Parathyroid adenoma (tissue), 2 donors: ENCODE measurements at regions not wholly inside any gene's neighbourhood (a gene's known extent, or its start where the extent isn't known, plus 50 kb on each side); places are given as distances from the start of the nearest gene placed in this dataset.
A peak's percentile ranks its signal among the peaks of the same experiment; 100 is the strongest.

ENCODE experiments used
- H2AFZ ChIP-seq: fragments of 300-600 bp; sonication (generic); one replicate; pipeline ENCODE4 v1.7.0; 2017; ENCODE audit warnings: antibody characterized with exemption, mild to moderate bottlenecking
- H3K27ac ChIP-seq: fragments of 300-600 bp; sonication (generic); one replicate; pipeline ENCODE4 v1.7.0; 2017
- H3K27me3 ChIP-seq: fragments of 300-600 bp; sonication (generic); one replicate; pipeline ENCODE4 v1.7.0; 2017; ENCODE audit warnings: low read length; ENCODE audit not compliant: control insufficient read depth, insufficient read depth
- H3K36me3 ChIP-seq: fragments of 300-600 bp; sonication (generic); one replicate; pipeline ENCODE4 v1.7.0; 2017; ENCODE audit warnings: low read length; ENCODE audit not compliant: control insufficient read depth, insufficient read depth
- H3K4me1 ChIP-seq: fragments of 300-600 bp; sonication (generic); one replicate; pipeline ENCODE4 v1.7.0; 2017; ENCODE audit warnings: control low read depth
- H3K4me2 ChIP-seq: fragments of 300-600 bp; sonication (generic); one replicate; pipeline ENCODE4 v1.7.0; 2017; ENCODE audit warnings: low read length
- H3K4me3 ChIP-seq: fragments of 300-600 bp; sonication (generic); one replicate; pipeline ENCODE4 v1.7.0; 2017; ENCODE audit warnings: low read depth, low read length
- H3K79me2 ChIP-seq: fragments of 300-600 bp; sonication (generic); one replicate; pipeline ENCODE4 v1.7.0; 2017; ENCODE audit warnings: control low read depth
- H3K9ac ChIP-seq: fragments of 300-600 bp; sonication (generic); one replicate; pipeline ENCODE4 v1.7.0; 2017; ENCODE audit warnings: mild to moderate bottlenecking
- H3K9me3 ChIP-seq: fragments of 300-600 bp; sonication (generic); one replicate; pipeline ENCODE4 v1.7.0; 2017; ENCODE audit warnings: low read length; ENCODE audit not compliant: control insufficient read depth
- CTCF ChIP-seq: fragments of 300-600 bp; sonication (generic); IDR thresholded peaks from one replicate; pipeline ENCODE4 v1.7.0; 2017; ENCODE audit warnings: antibody characterized with exemption, mild to moderate bottlenecking
- donor health status: primary hyperparathyroidism.

GRCh38 chr2:160790738-160791137 lies 297.1 kb upstream of the RBMS1 start:
- no peaks in the 10 kb centered on the region for H3K9me3 ChIP-seq
- H3K36me3 ChIP-seq: no peaks in the 10 kb centered on the region
- no peak overlapping the region for H3K4me2 ChIP-seq

GRCh38 chr2:160791884-160792283 lies 298.3 kb upstream of the RBMS1 start:
- H2AFZ ChIP-seq: no peak overlapping the region
- no peak overlapping the region for H3K4me3 ChIP-seq
- H3K27me3 ChIP-seq: no peaks in the 10 kb centered on the region
- no peak overlapping the region for H3K27ac ChIP-seq
- H3K9ac ChIP-seq: no peak overlapping the region
- no peak for TF ChIP-seq CTCF
- no peaks in the 10 kb centered on the region for H3K79me2 ChIP-seq
- H3K36me3 ChIP-seq: no peaks in the 10 kb centered on the region
- H3K4me1 ChIP-seq: no peaks in the 10 kb centered on the region
- no peak overlapping the region for H3K4me2 ChIP-seq
- no peaks in the 10 kb centered on the region for H3K9me3 ChIP-seq

More at GRCh38 chr2:160790738-160791137, 297.1 kb upstream of the RBMS1 start:
- H2AFZ ChIP-seq: peak overlapping the region; percentile 8
- no peak overlapping the region for H3K4me3 ChIP-seq
- no peaks in the 10 kb centered on the region for H3K27me3 ChIP-seq
- no peak overlapping the region for H3K27ac ChIP-seq
- no peaks in the 10 kb centered on the region for H3K79me2 ChIP-seq
- no peaks in the 10 kb centered on the region for H3K4me1 ChIP-seq
- no peak for TF ChIP-seq CTCF
- no peak overlapping the region for H3K9ac ChIP-seq

DNA sequence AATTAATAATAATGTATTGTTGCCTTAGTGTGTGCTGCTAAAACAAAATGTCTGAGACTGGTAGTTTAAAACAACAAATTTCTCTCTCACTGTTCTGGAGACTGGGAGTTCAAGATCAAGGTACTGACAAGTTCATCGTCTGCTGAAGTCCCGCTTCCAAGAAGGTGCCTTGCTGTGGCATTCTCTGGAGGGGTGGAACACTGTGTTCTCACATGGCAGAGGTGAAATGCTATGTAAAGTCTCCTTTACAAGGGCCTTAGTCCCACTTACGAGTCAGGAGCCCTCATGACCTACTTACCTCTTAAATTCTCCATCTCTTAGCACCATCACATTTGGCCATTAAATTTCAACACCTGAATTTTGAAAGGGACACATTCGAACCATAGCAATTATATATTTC lies 299.2 kb upstream of the RBMS1 start:
- no peak for TF ChIP-seq CTCF
- Histone ChIP-seq H2AFZ (no peak overlapping the region), H3K4me2 (no peak overlapping the region), H3K9me3 (no peaks in the 10 kb centered on the region), H3K27me3 (no peaks in the 10 kb centered on the region), H3K4me3 (no peak overlapping the region), H3K36me3 (no peaks in the 10 kb centered on the region), H3K4me1 (no peaks in the 10 kb centered on the region), H3K27ac (no peak overlapping the region), H3K79me2 (no peaks in the 10 kb centered on the region), H3K9ac (no peak overlapping the region)

GRCh38 chr2:160794926-160795325 lies 301.3 kb upstream of the RBMS1 start:
- Histone ChIP-seq H3K9ac (no peak overlapping the region), H3K27me3 (no peaks in the 10 kb centered on the region), H3K4me3 (no peak overlapping the region), H3K4me1 (no peaks in the 10 kb centered on the region), H3K27ac (no peak overlapping the region), H3K79me2 (no peaks in the 10 kb centered on the region), H3K36me3 (no peaks in the 10 kb centered on the region), H3K4me2 (no peak overlapping the region), H3K9me3 (no peaks in the 10 kb centered on the region), H2AFZ (no peak overlapping the region)
- no peak for TF ChIP-seq CTCF

GRCh38 chr2:160803881-160804280 lies 310.3 kb upstream of the RBMS1 start:
- Histone ChIP-seq H3K9ac (no peak overlapping the region), H3K27ac (no peak overlapping the region), H3K4me3 (no peak overlapping the region), H3K9me3 (no peaks in the 10 kb centered on the region), H3K4me2 (no peak overlapping the region), H3K36me3 (no peaks in the 10 kb centered on the region), H3K79me2 (no peaks in the 10 kb centered on the region), H2AFZ (no peak overlapping the region), H3K4me1 (no peaks in the 10 kb centered on the region), H3K27me3 (no peaks in the 10 kb centered on the region)
- TF ChIP-seq CTCF: no peak
